Adrenal gland (tissue), 9 donors: ENCODE measurements at regions not wholly inside any gene's neighbourhood (a gene's known extent, or its start where the extent isn't known, plus 50 kb on each side); places are given as distances from the start of the nearest gene placed in this dataset.

Experiments
- DNase-seq, 7 donors: peaks; one replicate each; pipeline ENCODE4 v3.0.0-alpha.2; 2019 to 2020
- H3K27ac ChIP-seq, 5 donors: fragments of 200-600 bp; sonication (generic) in 4 of 5; 1 replicate in 3 of 5; 2 replicates in 2 of 5; pipeline versions ENCODE4 v1.5.1 to v1.8.0; 2016 to 2020; ENCODE audit warnings: mild to moderate bottlenecking in 1 of 5
- H3K27me3 ChIP-seq: fragments of 200-600 bp; 2 replicates; pipeline ENCODE4 v1.8.0; 2021
- H3K36me3 ChIP-seq, 2 donors: fragments of 200-600 bp; replicated peaks in 1 of 2; 1 replicate in 1 of 2; 2 replicates in 1 of 2; pipeline versions ENCODE4 v1.5.1 to v1.8.0; 2018 to 2022
- H3K4me1 ChIP-seq, 2 donors: fragments of 200-600 bp; replicated peaks in 1 of 2; 1 replicate in 1 of 2; 2 replicates in 1 of 2; pipeline versions ENCODE4 v1.5.1 to v1.8.0; 2018 to 2021
- H3K4me3 ChIP-seq, 4 donors: fragments of 200-600 bp; sonication (generic) in 3 of 4; one replicate each; pipeline ENCODE4 v1.5.1; 2016 to 2018
- H3K9me3 ChIP-seq, 3 donors: fragments of 200-600 bp; sonication (generic) in 1 of 3; replicated peaks in 1 of 3; 1 replicate in 2 of 3; 2 replicates in 1 of 3; pipeline versions ENCODE4 v1.5.1 to v1.8.0; 2016 to 2021
- POLR2A ChIP-seq, 2 donors: fragments of 450-650 bp; IDR thresholded peaks; one replicate each; pipeline ENCODE4 v1.6.1; 2017; ENCODE audit warnings: antibody characterized with exemption in 2 of 2, mild to moderate bottlenecking in 2 of 2, moderate library complexity in 1 of 2
- WGBS, 4 donors: extraction: QIAGEN DNeasy Blood & Tissue Kit in 2 of 4; methylation state at CpG; one replicate each; pipeline versions ENCODE4 v1.1.5 to v1.1.7; 2013 to 2017; 5-methylcytosine and 5-hydroxymethylcytosine counted together
- intact Hi-C, 2 donors: fragments of 100-400 bp; cut with DNase I; formaldehyde crosslinking; loops; one replicate each; pipeline versions ENCODE4 v1.14.1 to v1.15.0; 2022 to 2023
- TF ChIP-seq, protein P1 (sequence below), 6 experiments: fragments of 450-650 bp in 4 of 6; fragments of 200-600 bp in 2 of 6; sonication (generic) in 1 of 6; IDR thresholded peaks; 1 replicate in 5 of 6; 2 replicates in 1 of 6; pipeline versions ENCODE4 v1.5.1 to v1.8.0; 2016 to 2021; ENCODE audit warnings: antibody characterized with exemption in 6 of 6, mild to moderate bottlenecking in 2 of 6, moderate library complexity in 1 of 6
- donor health status: healthy with polysubstance abuse.
- donor health status: Bipolar disorder and iron deficiency.
- donor health status: DM: yes; HTN: yes; CAD: no.
- donor health status: DM: no; HTN: no; CAD: no.
- donor health status: DM: no; HTN: no; CAD: no.

DNA sequence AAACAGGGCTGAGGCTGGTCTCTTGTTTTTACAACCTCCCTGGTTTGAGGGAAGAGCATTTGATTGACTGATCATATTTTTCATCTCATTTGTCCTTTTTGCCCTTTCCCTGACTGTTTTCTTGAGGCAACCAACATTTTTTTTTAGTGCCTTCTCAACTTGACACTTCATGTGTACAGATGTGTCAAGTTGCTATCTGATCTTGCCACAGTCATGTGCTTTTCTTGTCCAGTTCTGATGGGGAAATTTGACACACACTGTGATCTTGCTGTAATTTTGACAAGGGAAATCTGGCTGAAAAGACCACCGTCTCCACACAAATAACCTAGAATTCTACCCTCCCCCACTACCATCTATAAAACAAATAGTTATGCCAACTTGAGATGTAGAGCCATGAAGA is 329.6 kb downstream of the KCTD12 start:
- Histone ChIP-seq H3K27me3 (no peaks in the 10 kb centered on the region), H3K36me3 (no peaks in the 10 kb centered on the region), H3K4me1 (no peaks in the 10 kb centered on the region), H3K27ac (no peak overlapping the region), H3K4me3 (no peak overlapping the region), H3K9me3 (no peaks in the 10 kb centered on the region)
- WGBS, 4 donors = 50 to 59% (median 54%) methylated on average over 1 of the region's 1 CpG
- intact Hi-C loops = no loop called here
- DNase-seq = no peak
- TF ChIP-seq POLR2A (IDR thresholded peaks at IDR 0.05) = no peak
- TF ChIP-seq, protein P1, sequence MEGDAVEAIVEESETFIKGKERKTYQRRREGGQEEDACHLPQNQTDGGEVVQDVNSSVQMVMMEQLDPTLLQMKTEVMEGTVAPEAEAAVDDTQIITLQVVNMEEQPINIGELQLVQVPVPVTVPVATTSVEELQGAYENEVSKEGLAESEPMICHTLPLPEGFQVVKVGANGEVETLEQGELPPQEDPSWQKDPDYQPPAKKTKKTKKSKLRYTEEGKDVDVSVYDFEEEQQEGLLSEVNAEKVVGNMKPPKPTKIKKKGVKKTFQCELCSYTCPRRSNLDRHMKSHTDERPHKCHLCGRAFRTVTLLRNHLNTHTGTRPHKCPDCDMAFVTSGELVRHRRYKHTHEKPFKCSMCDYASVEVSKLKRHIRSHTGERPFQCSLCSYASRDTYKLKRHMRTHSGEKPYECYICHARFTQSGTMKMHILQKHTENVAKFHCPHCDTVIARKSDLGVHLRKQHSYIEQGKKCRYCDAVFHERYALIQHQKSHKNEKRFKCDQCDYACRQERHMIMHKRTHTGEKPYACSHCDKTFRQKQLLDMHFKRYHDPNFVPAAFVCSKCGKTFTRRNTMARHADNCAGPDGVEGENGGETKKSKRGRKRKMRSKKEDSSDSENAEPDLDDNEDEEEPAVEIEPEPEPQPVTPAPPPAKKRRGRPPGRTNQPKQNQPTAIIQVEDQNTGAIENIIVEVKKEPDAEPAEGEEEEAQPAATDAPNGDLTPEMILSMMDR (IDR thresholded peaks at IDR 0.05) = no peak

DNA sequence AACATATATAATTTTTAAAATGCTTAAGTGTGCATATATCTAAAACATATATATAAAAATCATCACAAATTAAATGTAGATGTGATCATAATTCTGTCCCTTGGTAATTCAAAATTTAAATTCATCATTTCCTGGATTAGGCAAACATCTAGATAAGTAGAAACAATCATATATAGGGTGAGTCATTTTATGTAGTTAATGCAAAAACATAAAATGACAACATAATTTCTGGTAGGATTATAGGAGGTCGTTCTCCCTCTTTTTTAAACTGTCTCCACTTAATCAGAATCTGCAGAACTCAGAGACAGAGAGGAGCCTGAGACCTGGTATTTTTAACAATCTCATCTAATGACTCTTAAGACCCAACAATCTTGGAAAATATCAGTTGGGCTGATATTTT is 333.4 kb downstream of the KCTD12 start:
- no peak overlapping the region for H3K4me3 ChIP-seq
- H3K36me3 ChIP-seq = no peaks in the 10 kb centered on the region
- intact Hi-C loops = no loop called here
- no peak for TF ChIP-seq POLR2A (IDR thresholded peaks at IDR 0.05)
- TF ChIP-seq, protein P1 (IDR thresholded peaks at IDR 0.05) = no peak
- no peaks in the 10 kb centered on the region for H3K4me1 ChIP-seq
- DNase-seq = no peak
- 55 to 70% (median 62%) methylated on average over 1 of the region's 1 CpG for WGBS, 4 donors
- no peaks in the 10 kb centered on the region for H3K9me3 ChIP-seq
- H3K27ac ChIP-seq = no peak overlapping the region
- H3K27me3 ChIP-seq = no peaks in the 10 kb centered on the region

DNA sequence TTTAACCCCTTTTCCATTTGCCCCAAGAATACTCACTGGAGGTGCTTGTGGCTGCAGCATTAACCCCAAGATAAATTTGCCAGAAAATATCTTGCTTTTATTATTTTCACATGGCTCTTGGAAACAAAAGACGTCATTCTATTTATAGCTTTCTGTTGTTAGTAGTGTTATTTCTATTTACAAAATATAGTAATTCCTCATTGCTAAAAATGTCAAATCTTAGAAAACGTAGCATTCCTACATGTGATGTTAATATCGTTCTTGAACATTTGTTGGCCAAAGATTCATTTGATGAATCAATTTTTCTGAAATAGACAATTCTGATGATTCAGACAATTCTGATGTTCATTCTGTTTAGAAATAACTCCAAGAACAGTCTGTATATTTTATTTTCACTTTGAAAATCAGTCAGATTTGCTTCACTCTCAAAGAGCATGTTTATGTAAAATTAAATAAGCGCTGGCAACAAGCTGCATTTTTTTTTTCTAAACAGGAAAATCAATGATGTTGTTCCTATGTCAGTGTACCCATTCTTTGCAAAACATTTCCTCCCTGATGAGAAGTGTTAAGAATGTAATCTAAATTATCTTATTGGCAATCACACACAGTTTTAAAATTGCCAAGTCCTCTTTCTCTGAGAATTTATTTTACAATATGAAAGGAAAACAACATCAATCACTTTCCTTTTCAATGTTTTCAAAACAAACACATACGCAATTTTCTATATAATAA is 334.0 kb downstream of the KCTD12 start:
- no peak overlapping the region for H3K27ac ChIP-seq
- no peaks in the 10 kb centered on the region for H3K36me3 ChIP-seq
- H3K4me1 ChIP-seq = no peaks in the 10 kb centered on the region
- intact Hi-C loops = no loop called here
- WGBS, 4 donors = 57 to 66% (median 62%) methylated on average over 5 of the region's 5 CpGs
- no peaks in the 10 kb centered on the region for H3K27me3 ChIP-seq
- no peak overlapping the region for H3K4me3 ChIP-seq
- TF ChIP-seq, protein P1 (IDR thresholded peaks at IDR 0.05) = no peak
- TF ChIP-seq POLR2A (IDR thresholded peaks at IDR 0.05) = no peak
- DNase-seq = no peak
- no peaks in the 10 kb centered on the region for H3K9me3 ChIP-seq

DNA sequence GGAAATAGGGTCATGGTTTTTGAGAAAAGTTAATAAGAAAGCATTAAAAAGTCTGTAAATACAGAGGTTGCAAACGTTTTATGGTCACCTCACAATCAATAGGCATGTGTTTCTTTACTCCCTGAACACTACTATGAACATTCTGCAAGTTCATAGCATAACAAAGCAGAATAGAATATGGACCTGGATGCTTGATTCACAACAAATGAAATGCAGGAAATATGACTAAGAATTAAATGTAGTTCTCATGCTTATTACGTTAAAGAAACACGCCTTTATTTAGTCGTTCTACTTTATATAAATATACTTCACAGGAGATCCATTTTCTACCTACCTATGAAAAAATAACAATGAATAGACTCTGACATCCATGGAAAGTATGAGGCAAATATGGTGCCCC is 344.0 kb downstream of the KCTD12 start:
- Histone ChIP-seq H3K4me1 (no peaks in the 10 kb centered on the region), H3K27me3 (no peaks in the 10 kb centered on the region), H3K27ac (no peak overlapping the region), H3K36me3 (no peaks in the 10 kb centered on the region), H3K9me3 (no peaks in the 10 kb centered on the region), H3K4me3 (no peak overlapping the region)
- TF ChIP-seq, protein P1 (IDR thresholded peaks at IDR 0.05) = no peak
- TF ChIP-seq POLR2A (IDR thresholded peaks at IDR 0.05) = no peak
- no peak for DNase-seq
- intact Hi-C loops = no loop called here
- WGBS, 4 donors = 66 to 74% (median 69%) methylated on average over 4 of the region's 4 CpGs
